ENCODE measurements at regions not wholly inside any gene's neighbourhood (a gene's known extent, or its start where the extent isn't known, plus 50 kb on each side); places are given as distances from the start of the nearest gene placed in this dataset.
A peak's percentile ranks its signal among the peaks of the same experiment; 100 is the strongest.

DNA sequence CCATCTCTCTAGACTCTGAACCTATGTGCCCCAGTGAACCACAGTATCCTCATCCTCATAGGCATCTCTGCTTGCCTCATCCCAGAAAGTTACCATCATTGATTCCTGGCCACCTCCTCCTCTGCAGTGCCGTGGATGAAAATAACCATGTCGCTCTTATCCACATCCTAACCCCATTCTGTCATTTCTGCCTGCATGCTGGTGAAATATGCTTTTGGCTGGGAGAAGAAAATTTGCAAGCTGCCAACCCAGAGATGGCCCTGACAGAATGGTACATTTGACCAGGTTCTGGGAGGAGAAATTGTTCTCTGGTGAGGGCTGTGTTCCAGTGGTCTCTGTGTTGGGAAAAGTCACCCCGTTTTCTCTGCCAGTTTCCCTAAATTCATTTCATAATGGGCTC, 149.7 kb downstream of the NMUR2 start:
- WGBS, 2 donors: 69 to 90% methylated on average over 3 of the region's 3 CpGs
- H3K4me3 ChIP-seq: no peak overlapping the region
- H3K27me3 ChIP-seq: no peaks in the 10 kb centered on the region
- TF ChIP-seq EP300 (IDR thresholded peaks at IDR 0.05) (no peak), POLR2A (IDR thresholded peaks at IDR 0.05) (no peak)
- TF ChIP-seq, protein P1, sequence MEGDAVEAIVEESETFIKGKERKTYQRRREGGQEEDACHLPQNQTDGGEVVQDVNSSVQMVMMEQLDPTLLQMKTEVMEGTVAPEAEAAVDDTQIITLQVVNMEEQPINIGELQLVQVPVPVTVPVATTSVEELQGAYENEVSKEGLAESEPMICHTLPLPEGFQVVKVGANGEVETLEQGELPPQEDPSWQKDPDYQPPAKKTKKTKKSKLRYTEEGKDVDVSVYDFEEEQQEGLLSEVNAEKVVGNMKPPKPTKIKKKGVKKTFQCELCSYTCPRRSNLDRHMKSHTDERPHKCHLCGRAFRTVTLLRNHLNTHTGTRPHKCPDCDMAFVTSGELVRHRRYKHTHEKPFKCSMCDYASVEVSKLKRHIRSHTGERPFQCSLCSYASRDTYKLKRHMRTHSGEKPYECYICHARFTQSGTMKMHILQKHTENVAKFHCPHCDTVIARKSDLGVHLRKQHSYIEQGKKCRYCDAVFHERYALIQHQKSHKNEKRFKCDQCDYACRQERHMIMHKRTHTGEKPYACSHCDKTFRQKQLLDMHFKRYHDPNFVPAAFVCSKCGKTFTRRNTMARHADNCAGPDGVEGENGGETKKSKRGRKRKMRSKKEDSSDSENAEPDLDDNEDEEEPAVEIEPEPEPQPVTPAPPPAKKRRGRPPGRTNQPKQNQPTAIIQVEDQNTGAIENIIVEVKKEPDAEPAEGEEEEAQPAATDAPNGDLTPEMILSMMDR (IDR thresholded peaks at IDR 0.05): no peak
- H3K9me3 ChIP-seq: no peaks in the 10 kb centered on the region
- no peaks in the 10 kb centered on the region for H3K4me1 ChIP-seq
- no peak for DNase-seq (ENCODE audit: low spot score in 2 of 2)
- H3K36me3 ChIP-seq: no peaks in the 10 kb centered on the region
- no peak overlapping the region for H3K27ac ChIP-seq

DNA sequence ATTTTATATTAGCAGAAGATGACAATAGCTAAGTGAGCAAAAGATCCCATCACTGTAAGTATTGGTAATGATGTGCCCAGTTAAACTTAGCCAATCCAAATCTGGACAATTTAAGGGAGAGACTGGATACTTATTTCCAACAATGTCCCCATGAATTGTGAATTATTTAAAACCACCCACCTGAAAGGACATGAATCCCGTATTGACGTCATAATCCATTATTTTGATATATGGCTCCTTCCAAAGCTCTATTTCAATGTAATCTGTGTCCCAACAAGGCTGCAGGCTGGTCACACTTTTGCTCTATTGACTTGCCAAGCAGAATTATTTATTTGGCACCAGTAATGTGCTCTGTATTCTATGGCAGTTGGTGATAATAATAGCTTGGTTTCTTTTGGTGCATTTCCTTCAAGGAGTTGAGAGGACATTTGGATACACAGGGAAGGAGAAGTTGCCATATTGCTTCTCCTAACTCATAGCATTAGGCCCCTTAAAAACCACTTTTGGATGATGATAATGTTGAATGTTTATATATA, 157.2 kb downstream of the NMUR2 start:
- WGBS, 2 donors: 72 to 89% methylated on average over 2 of the region's 2 CpGs
- Histone ChIP-seq H3K4me1 (no peaks in the 10 kb centered on the region), H3K27me3 (no peaks in the 10 kb centered on the region), H3K36me3 (no peaks in the 10 kb centered on the region), H3K9me3 (no peaks in the 10 kb centered on the region), H3K4me3 (no peak overlapping the region), H3K27ac (no peak overlapping the region)
- TF ChIP-seq, protein P1 (IDR thresholded peaks at IDR 0.05): no peak
- TF ChIP-seq EP300 (IDR thresholded peaks at IDR 0.05) (no peak), POLR2A (IDR thresholded peaks at IDR 0.05) (no peak)
- DNase-seq (ENCODE audit: low spot score in 2 of 2): no peak

DNA sequence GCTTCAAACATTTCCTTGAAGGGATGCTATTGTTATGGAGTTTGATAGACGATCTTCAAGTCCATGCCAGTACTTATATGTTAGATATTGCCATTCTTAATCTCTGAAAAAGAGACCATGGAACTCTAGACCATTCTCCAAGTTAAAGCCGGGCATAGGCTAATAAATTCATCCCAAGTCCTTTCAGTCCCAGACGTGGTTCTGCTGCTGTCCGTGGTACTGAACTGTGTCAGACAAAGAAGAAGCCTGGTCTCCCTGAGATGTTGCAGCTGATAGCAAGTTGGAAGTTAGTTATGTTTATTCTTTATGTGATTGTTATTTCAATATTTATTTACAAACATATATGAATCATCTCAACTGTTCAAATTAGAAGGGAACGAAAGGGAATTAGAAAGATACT, 158.7 kb downstream of the NMUR2 start:
- Histone ChIP-seq H3K4me1 (no peaks in the 10 kb centered on the region), H3K9me3 (no peaks in the 10 kb centered on the region), H3K27me3 (no peaks in the 10 kb centered on the region), H3K27ac (no peak overlapping the region), H3K36me3 (no peaks in the 10 kb centered on the region), H3K4me3 (no peak overlapping the region)
- peak in 1 of 2 donors; percentile 16 for DNase-seq (ENCODE audit: low spot score in 2 of 2)
- TF ChIP-seq POLR2A (IDR thresholded peaks at IDR 0.05) (no peak), EP300 (IDR thresholded peaks at IDR 0.05) (no peak)
- TF ChIP-seq, protein P1 (IDR thresholded peaks at IDR 0.05): no peak
- WGBS, 2 donors: 21 to 24% methylated on average over 5 of the region's 5 CpGs

DNA sequence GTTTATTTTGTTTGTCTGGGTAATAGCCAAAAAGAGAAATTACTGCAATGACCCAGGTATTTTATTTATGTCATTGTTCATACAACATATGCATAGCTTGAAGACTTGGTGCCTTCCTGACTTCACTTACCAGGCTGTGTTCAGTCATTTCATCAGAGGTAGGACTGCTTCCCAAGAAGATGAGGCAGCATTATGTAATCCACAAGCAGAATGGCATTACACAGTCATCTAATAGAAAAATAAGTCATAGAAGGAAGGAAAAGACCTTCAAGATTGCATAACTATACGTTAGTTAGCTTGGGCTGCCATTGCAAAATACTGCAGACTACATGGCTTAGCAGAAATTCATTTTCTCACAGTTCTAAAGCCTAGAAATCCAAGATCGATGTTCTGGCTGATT, 167.5 kb downstream of the NMUR2 start:
- WGBS, 2 donors: 64 to 76% methylated on average over 2 of the region's 2 CpGs
- Histone ChIP-seq H3K9me3 (no peaks in the 10 kb centered on the region), H3K36me3 (no peaks in the 10 kb centered on the region), H3K4me1 (no peaks in the 10 kb centered on the region), H3K4me3 (no peak overlapping the region), H3K27me3 (no peaks in the 10 kb centered on the region), H3K27ac (no peak overlapping the region)
- TF ChIP-seq EP300 (IDR thresholded peaks at IDR 0.05) (no peak), POLR2A (IDR thresholded peaks at IDR 0.05) (no peak)
- TF ChIP-seq, protein P1 (IDR thresholded peaks at IDR 0.05): no peak
- no peak for DNase-seq (ENCODE audit: low spot score in 2 of 2)

DNA sequence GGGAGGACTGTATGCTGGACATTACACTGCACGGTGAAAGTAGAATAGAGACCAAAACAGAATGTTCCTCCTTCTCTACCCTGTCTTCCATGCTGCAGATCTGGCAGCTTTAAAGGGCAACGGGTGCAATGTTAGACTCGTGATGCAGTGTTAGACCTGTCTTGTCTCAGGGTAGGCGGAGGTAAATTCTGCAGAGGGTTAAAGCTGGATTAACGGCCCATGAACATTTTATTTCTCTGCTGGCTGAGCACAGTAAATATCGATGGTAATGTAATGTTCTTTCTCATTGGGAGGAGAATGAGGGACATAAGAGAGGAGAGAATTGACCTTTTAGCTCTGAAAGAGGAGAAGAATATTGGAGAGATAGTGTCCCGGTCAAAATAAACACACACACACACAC, 178.9 kb downstream of the NMUR2 start:
- DNase-seq (ENCODE audit: low spot score in 2 of 2): no peak
- Histone ChIP-seq H3K27ac (no peak overlapping the region), H3K27me3 (no peaks in the 10 kb centered on the region), H3K4me1 (no peaks in the 10 kb centered on the region), H3K36me3 (no peaks in the 10 kb centered on the region), H3K4me3 (no peak overlapping the region), H3K9me3 (no peaks in the 10 kb centered on the region)
- 76 to 80% methylated on average over 7 of the region's 7 CpGs for WGBS, 2 donors
- TF ChIP-seq POLR2A (IDR thresholded peaks at IDR 0.05): no peak
- TF ChIP-seq, protein P1 (IDR thresholded peaks at IDR 0.05): no peak
- TF ChIP-seq EP300 (IDR thresholded peaks at IDR 0.05): no peak

Measured in tibial nerve (tissue), 4 donors.